Choroid plexus epithelial cell (primary cell): ENCODE measurements at regions not wholly inside any gene's neighbourhood (a gene's known extent, or its start where the extent isn't known, plus 50 kb on each side); places are given as distances from the start of the nearest gene placed in this dataset.
"Not testable (repeated sequence)": the region's sequence is repeated elsewhere in the genome, so short reads cannot be mapped to it uniquely, and the experiment has no call there.

ENCODE experiments used
- DNase-seq: peaks from one replicate; pipeline ENCODE4 v3.0.0-alpha.2; 2010; ENCODE audit warnings: low read depth
- H3K4me3 ChIP-seq: 2 replicates; pipeline ENCODE4 v1.5.1; 2011; ENCODE audit warnings: low read depth, mild to moderate bottlenecking, control low read depth, low read length, moderate library complexity
- CTCF ChIP-seq: conservative IDR thresholded peaks from 2 replicates; pipeline ENCODE4 v1.5.1; 2011; ENCODE audit warnings: low read depth, mild to moderate bottlenecking, control low read depth, inconsistent platforms, low read length, moderate library complexity

GRCh38 chr10:44576702-44577191 lies 191.8 kb upstream of the CXCL12 start:
- DNase-seq: peak; percentile 35
- no peak overlapping the region for H3K4me3 ChIP-seq
- no peak for TF ChIP-seq CTCF

- H3K4me3 ChIP-seq: no peak overlapping the region
- no peak for DNase-seq
- TF ChIP-seq CTCF: no peak
Measured at GRCh38 chr10:44577533-44577932, 192.6 kb upstream of the CXCL12 start.

GRCh38 chr10:44578271-44578670 lies 193.4 kb upstream of the CXCL12 start:
- no peak overlapping the region for H3K4me3 ChIP-seq
- no peak for TF ChIP-seq CTCF
- no peak for DNase-seq

- DNase-seq, H3K4me3 ChIP-seq: not testable (repeated sequence)
Measured at GRCh38 chr10:44578963-44579362, 194.1 kb upstream of the CXCL12 start.

GRCh38 chr10:44581996-44582395 lies 197.1 kb upstream of the CXCL12 start:
- no peak for DNase-seq
- TF ChIP-seq CTCF: no peak
- no peak overlapping the region for H3K4me3 ChIP-seq

GRCh38 chr10:44587488-44588318 lies 202.8 kb upstream of the CXCL12 start:
- DNase-seq: no peak
- no peak for TF ChIP-seq CTCF
- no peak overlapping the region for H3K4me3 ChIP-seq

- no peak for DNase-seq
- H3K4me3 ChIP-seq: no peak overlapping the region
- no peak for TF ChIP-seq CTCF
Measured at GRCh38 chr10:44589181-44589943, 204.5 kb upstream of the CXCL12 start.
